Tibial nerve (tissue), 4 donors: ENCODE measurements at regions not wholly inside any gene's neighbourhood (a gene's known extent, or its start where the extent isn't known, plus 50 kb on each side); places are given as distances from the start of the nearest gene placed in this dataset.
A peak's percentile ranks its signal among the peaks of the same experiment; 100 is the strongest.

Experiments used
- DNase-seq, 2 donors: peaks; one replicate each; pipeline ENCODE4 v3.0.0-alpha.2; 2019; ENCODE audit warnings: low spot score in 2 of 2
- H3K27ac ChIP-seq, 4 donors: fragments of 200-600 bp; sonication (generic) in 3 of 4; one replicate each; pipeline ENCODE4 v1.5.1; 2017 to 2019; ENCODE audit warnings: mild to moderate bottlenecking in 1 of 4
- H3K27me3 ChIP-seq, 2 donors: fragments of 200-600 bp; sonication (generic) in 1 of 2; one replicate each; pipeline versions ENCODE4 v1.5.1 to v1.6.0; 2017 to 2019
- H3K36me3 ChIP-seq, 3 donors: fragments of 200-600 bp; sonication (generic); one replicate each; pipeline ENCODE4 v1.5.1; 2018 to 2019
- H3K4me1 ChIP-seq, 4 donors: fragments of 200-600 bp; sonication (generic) in 3 of 4; one replicate each; pipeline ENCODE4 v1.5.1; 2017 to 2019
- H3K4me3 ChIP-seq, 4 donors: fragments of 200-600 bp; sonication (generic) in 3 of 4; one replicate each; pipeline ENCODE4 v1.5.1; 2017 to 2019; ENCODE audit warnings: mild to moderate bottlenecking in 1 of 4, moderate library complexity in 1 of 4
- H3K9me3 ChIP-seq, 4 donors: fragments of 200-600 bp; sonication (generic) in 3 of 4; one replicate each; pipeline ENCODE4 v1.5.1; 2017 to 2019
- CTCF ChIP-seq, 5 experiments: fragments of 200-600 bp in 3 of 5; fragments of 450-650 bp in 2 of 5; sonication (generic) in 3 of 5; IDR thresholded peaks; one replicate each; pipeline ENCODE4 v1.5.1; 2016 to 2019; ENCODE audit warnings: antibody characterized with exemption in 5 of 5, mild to moderate bottlenecking in 3 of 5, moderate library complexity in 2 of 5
- EP300 ChIP-seq, 2 donors: sonication (generic); formaldehyde crosslinking; IDR thresholded peaks; one replicate each; pipeline ENCODE4 v1.6.1; 2017; ENCODE audit warnings: antibody characterized with exemption in 2 of 2, mild to moderate bottlenecking in 1 of 2
- POLR2A ChIP-seq, 2 donors: fragments of 450-650 bp; IDR thresholded peaks; one replicate each; pipeline ENCODE4 v1.6.1; 2017; ENCODE audit warnings: antibody characterized with exemption in 2 of 2, mild to moderate bottlenecking in 2 of 2, moderate library complexity in 2 of 2
- WGBS, 2 donors: methylation state at CpG; one replicate each; pipeline ENCODE4 v1.1.5; 2018; 5-methylcytosine and 5-hydroxymethylcytosine counted together

GRCh38 chr19:13600802-13601201 is 94.5 kb upstream of the CACNA1A start:
- H3K9me3 ChIP-seq = no peaks in the 10 kb centered on the region
- no peak overlapping the region for H3K4me3 ChIP-seq
- no peak overlapping the region for H3K27ac ChIP-seq
- H3K36me3 ChIP-seq = no peaks in the 10 kb centered on the region
- no peak for DNase-seq
- WGBS, 2 donors = 78 to 80% methylated on average over 6 of the region's 6 CpGs
- TF ChIP-seq EP300 (IDR thresholded peaks at IDR 0.05) = no peak
- no peak for TF ChIP-seq CTCF (IDR thresholded peaks at IDR 0.05)
- H3K4me1 ChIP-seq = no peaks in the 10 kb centered on the region
- H3K27me3 ChIP-seq = no peaks in the 10 kb centered on the region

DNA sequence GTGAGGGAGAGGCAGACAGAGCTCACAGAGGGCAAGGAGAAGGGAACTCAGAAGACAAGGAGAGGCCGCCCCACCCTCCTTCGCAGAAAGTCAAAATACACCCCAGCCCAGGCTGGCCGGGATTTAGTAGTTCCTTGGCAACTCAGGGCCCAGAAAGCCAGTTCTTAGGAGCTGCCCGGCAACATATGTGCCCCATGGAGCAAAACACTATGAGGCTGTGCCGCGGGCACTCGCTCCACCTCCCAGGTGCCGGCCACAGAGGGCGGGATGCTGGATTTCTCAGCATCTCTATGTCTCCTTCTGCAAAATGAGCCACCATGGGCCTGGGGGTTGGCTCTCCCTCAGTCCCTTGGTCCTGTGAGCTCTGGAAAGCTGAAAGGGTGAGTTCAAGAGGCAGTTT is 93.8 kb upstream of the CACNA1A start:
- Histone ChIP-seq H3K27me3 (no peaks in the 10 kb centered on the region), H3K4me3 (no peak overlapping the region), H3K4me1 (no peaks in the 10 kb centered on the region), H3K27ac (no peak overlapping the region), H3K9me3 (no peaks in the 10 kb centered on the region), H3K36me3 (no peaks in the 10 kb centered on the region)
- no peak for TF ChIP-seq EP300 (IDR thresholded peaks at IDR 0.05)
- TF ChIP-seq CTCF (IDR thresholded peaks at IDR 0.05) = no peak
- no peak for TF ChIP-seq POLR2A (IDR thresholded peaks at IDR 0.05)
- no peak for DNase-seq
- WGBS, 2 donors = 85 to 86% methylated on average over 9 of the region's 9 CpGs

- H3K4me3 ChIP-seq = no peak overlapping the region
- H3K27ac ChIP-seq = no peak overlapping the region
- DNase-seq = no peak
- TF ChIP-seq POLR2A (IDR thresholded peaks at IDR 0.05) = no peak
- no peak for TF ChIP-seq EP300 (IDR thresholded peaks at IDR 0.05)
- no peak for TF ChIP-seq CTCF (IDR thresholded peaks at IDR 0.05)
- H3K9me3 ChIP-seq = no peaks in the 10 kb centered on the region
- H3K27me3 ChIP-seq = no peaks in the 10 kb centered on the region
- no peaks in the 10 kb centered on the region for H3K4me1 ChIP-seq
- H3K36me3 ChIP-seq = no peaks in the 10 kb centered on the region
- WGBS, 2 donors = 78 to 84% methylated on average over 20 to 22 of the region's 22 CpGs
Measured at GRCh38 chr19:13599681-13600080, 93.4 kb upstream of the CACNA1A start.

DNA sequence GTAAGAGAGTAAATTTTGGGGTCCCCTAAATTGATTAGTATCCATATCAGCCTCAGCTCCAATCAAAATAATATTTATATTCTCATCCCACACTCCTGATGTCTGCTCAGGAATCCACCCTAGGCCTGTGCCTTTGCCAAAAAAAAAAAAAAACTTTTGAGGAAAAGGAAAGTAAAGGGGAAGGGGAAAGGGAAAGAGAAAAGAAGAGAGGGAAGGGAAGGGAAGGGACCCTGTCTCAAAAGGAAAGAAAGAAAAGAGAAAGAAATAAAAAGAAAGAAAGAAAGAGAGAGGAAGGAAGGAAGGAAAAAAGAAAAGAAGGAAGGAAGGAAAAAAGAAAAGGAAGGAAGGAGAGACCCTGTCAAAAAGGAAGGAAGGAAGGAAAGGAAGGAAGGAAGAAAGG is 91.8 kb upstream of the CACNA1A start:
- no peak for TF ChIP-seq EP300 (IDR thresholded peaks at IDR 0.05)
- no peak for TF ChIP-seq CTCF (IDR thresholded peaks at IDR 0.05)
- TF ChIP-seq POLR2A (IDR thresholded peaks at IDR 0.05) = no peak
- Histone ChIP-seq H3K4me1 (no peaks in the 10 kb centered on the region), H3K36me3 (no peaks in the 10 kb centered on the region), H3K27me3 (peaks cover 0 to 5% of the 10 kb centered on the region in 2 donors), H3K27ac (no peak overlapping the region), H3K4me3 (no peak overlapping the region), H3K9me3 (no peaks in the 10 kb centered on the region)
- no peak for DNase-seq

DNA sequence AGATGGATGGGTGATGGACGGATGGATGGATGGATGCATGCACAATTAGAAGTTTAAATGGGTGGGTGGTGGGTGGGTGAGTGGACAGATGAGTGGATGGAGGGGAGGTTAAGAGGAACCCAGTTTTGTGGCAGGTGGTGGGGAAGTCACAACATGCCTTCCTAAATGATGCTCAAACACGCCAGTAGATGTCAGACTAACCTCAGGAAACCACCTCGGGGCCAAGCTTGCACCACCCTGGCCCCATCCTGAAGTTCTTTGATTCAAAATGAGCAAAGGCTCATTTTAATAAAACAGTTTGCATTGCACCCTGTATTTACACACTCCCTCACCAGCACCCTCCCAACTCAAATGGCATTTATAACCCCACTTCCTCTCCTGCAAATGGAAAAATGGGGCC is 91.4 kb upstream of the CACNA1A start:
- Histone ChIP-seq H3K27me3 (peaks cover 0 to 5% of the 10 kb centered on the region in 2 donors), H3K4me1 (no peaks in the 10 kb centered on the region), H3K4me3 (no peak overlapping the region), H3K36me3 (no peaks in the 10 kb centered on the region), H3K9me3 (no peaks in the 10 kb centered on the region), H3K27ac (no peak overlapping the region)
- peak in 1 of 2 donors; percentile 47 for DNase-seq
- TF ChIP-seq CTCF (IDR thresholded peaks at IDR 0.05) (peak; percentile 45 to 75 (median 60)), EP300 (IDR thresholded peaks at IDR 0.05) (no peak), POLR2A (IDR thresholded peaks at IDR 0.05) (no peak)
- WGBS, 2 donors = 0 to 2% methylated on average over 3 of the region's 3 CpGs
